ENCODE measurements at regions not wholly inside any gene's neighbourhood (a gene's known extent, or its start where the extent isn't known, plus 50 kb on each side); places are given as distances from the start of the nearest gene placed in this dataset.
"Not testable (repeated sequence)": the region's sequence is repeated elsewhere in the genome, so short reads cannot be mapped to it uniquely, and the experiment has no call there.

DNA sequence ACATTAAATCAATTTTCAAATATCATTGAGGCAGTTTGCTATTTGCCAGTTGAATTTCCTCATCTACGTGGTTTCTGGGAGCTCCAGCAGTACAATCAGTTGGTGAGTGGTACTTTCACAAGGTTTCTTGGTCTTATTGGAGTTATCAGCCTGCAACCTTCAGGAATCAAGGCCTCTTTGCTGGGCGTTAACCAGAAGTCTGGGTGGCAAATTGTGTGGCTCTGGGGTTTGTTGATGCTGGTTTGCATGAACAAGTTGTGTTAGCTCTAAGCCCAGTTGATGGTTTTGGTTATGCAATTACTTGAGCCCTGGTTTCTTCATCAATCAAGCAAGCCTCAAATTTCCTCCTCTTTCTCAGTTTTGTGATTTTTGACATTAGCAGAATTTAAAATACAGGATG is 152.9 kb upstream of the ANKRD55 start:
- Histone ChIP-seq H3K27ac (ENCODE audit: low read length) (no peak overlapping the region), H3K4me1 (ENCODE audit: control insufficient read depth, insufficient read depth, low read length) (no peaks in the 10 kb centered on the region), H3K27me3 (ENCODE audit: control insufficient read depth, insufficient read depth, low read length) (no peaks in the 10 kb centered on the region), H3K36me3 (ENCODE audit: control insufficient read depth, insufficient read depth, low read length) (no peaks in the 10 kb centered on the region), H3K9me3 (ENCODE audit: control insufficient read depth, low read depth, low read length) (no peaks in the 10 kb centered on the region), H3K4me3 (ENCODE audit: low read length) (no peak overlapping the region)
- WGBS (ENCODE audit: insufficient coverage, low lambda C conversion rate), result no CpG with 5 or more reads among the region's 2 CpGs
- no peak for DNase-seq

DNA sequence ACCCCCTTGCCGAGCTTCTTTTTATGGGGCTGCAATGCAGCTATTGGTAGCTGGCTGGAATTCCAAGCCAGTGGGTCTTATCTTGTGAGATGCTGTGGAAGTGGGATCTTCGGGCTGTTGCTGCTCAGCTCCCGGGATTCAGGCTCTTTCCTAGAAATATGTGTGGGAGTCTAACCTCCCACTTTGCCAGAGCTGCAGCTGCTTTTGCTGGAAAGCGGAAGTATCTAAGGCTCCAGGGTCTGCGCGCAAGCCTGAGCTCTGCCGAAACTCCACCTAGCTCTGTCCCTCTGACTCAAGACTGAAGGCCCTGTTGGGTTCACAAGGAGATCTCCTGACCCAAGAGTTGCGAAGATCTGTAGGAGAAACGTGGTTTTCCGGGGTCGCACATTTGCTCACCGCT is 151.1 kb upstream of the ANKRD55 start:
- Histone ChIP-seq H3K4me1 (ENCODE audit: control insufficient read depth, insufficient read depth, low read length) (no peaks in the 10 kb centered on the region), H3K9me3 (ENCODE audit: control insufficient read depth, low read depth, low read length) (no peaks in the 10 kb centered on the region), H3K4me3 (ENCODE audit: low read length) (no peak overlapping the region), H3K27ac (ENCODE audit: low read length) (no peak overlapping the region), H3K36me3 (ENCODE audit: control insufficient read depth, insufficient read depth, low read length) (no peaks in the 10 kb centered on the region), H3K27me3 (ENCODE audit: control insufficient read depth, insufficient read depth, low read length) (no peaks in the 10 kb centered on the region)
- no peak for DNase-seq
- no CpG with 5 or more reads among the region's 12 CpGs for WGBS (ENCODE audit: insufficient coverage, low lambda C conversion rate)

DNA sequence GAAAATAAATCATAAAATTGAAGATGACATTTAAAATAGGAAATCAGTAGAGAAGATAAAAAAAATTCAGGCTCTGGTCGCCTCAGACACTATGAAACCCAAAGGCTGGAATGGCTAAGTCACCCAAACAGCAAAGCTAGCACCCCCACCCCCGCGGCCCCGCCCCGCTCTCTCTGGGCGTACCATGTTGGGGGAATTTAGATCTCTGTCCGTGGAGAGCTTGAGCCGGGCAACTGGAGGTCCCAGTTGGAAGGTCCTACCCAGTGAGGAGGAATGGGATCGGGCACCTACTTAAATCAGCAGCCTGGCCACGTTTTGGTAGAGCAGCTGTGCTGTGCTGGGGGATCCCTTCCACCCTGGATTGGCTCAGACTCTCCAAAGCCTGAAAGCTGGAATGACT is 150.6 kb upstream of the ANKRD55 start:
- no peak for DNase-seq
- H3K4me1 ChIP-seq (ENCODE audit: control insufficient read depth, insufficient read depth, low read length), result no peaks in the 10 kb centered on the region
- H3K27me3 ChIP-seq (ENCODE audit: control insufficient read depth, insufficient read depth, low read length), result no peaks in the 10 kb centered on the region
- no peaks in the 10 kb centered on the region for H3K9me3 ChIP-seq (ENCODE audit: control insufficient read depth, low read depth, low read length)
- no peak overlapping the region for H3K27ac ChIP-seq (ENCODE audit: low read length)
- H3K36me3 ChIP-seq (ENCODE audit: control insufficient read depth, insufficient read depth, low read length), result no peaks in the 10 kb centered on the region
- no peak overlapping the region for H3K4me3 ChIP-seq (ENCODE audit: low read length)
- whole genome bisulfite sequencing (ENCODE audit: insufficient coverage, low lambda C conversion rate), result no CpG with 5 or more reads among the region's 10 CpGs

GRCh38 chr5:56382896-56383295 is 149.8 kb upstream of the ANKRD55 start:
- Histone ChIP-seq H3K9me3 (ENCODE audit: control insufficient read depth, low read depth, low read length) (no peaks in the 10 kb centered on the region), H3K27me3 (ENCODE audit: control insufficient read depth, insufficient read depth, low read length) (no peaks in the 10 kb centered on the region), H3K4me3 (ENCODE audit: low read length) (no peak overlapping the region), H3K27ac (ENCODE audit: low read length) (no peak overlapping the region), H3K36me3 (ENCODE audit: control insufficient read depth, insufficient read depth, low read length) (no peaks in the 10 kb centered on the region), H3K4me1 (ENCODE audit: control insufficient read depth, insufficient read depth, low read length) (no peaks in the 10 kb centered on the region)
- DNase-seq, result no peak
- no CpG with 5 or more reads among the region's 1 CpG for WGBS (ENCODE audit: insufficient coverage, low lambda C conversion rate)

GRCh38 chr5:56377573-56377972 is 144.4 kb upstream of the ANKRD55 start:
- no peak for DNase-seq
- Histone ChIP-seq H3K27me3 (ENCODE audit: control insufficient read depth, insufficient read depth, low read length) (no peaks in the 10 kb centered on the region), H3K27ac (ENCODE audit: low read length) (no peak overlapping the region), H3K4me3 (ENCODE audit: low read length) (no peak overlapping the region), H3K4me1 (ENCODE audit: control insufficient read depth, insufficient read depth, low read length) (no peaks in the 10 kb centered on the region), H3K36me3 (ENCODE audit: control insufficient read depth, insufficient read depth, low read length) (no peaks in the 10 kb centered on the region), H3K9me3 (ENCODE audit: control insufficient read depth, low read depth, low read length) (peaks cover 4% of the 10 kb centered on the region)

- Histone ChIP-seq H3K4me3 (ENCODE audit: low read length) (no peak overlapping the region), H3K36me3 (ENCODE audit: control insufficient read depth, insufficient read depth, low read length) (no peaks in the 10 kb centered on the region), H3K4me1 (ENCODE audit: control insufficient read depth, insufficient read depth, low read length) (no peaks in the 10 kb centered on the region), H3K27me3 (ENCODE audit: control insufficient read depth, insufficient read depth, low read length) (no peaks in the 10 kb centered on the region), H3K27ac (ENCODE audit: low read length) (no peak overlapping the region), H3K9me3 (ENCODE audit: control insufficient read depth, low read depth, low read length) (peaks cover 9% of the 10 kb centered on the region)
- no CpG with 5 or more reads among the region's 2 CpGs for WGBS (ENCODE audit: insufficient coverage, low lambda C conversion rate)
- no peak for DNase-seq
Observed at GRCh38 chr5:56376128-56376527, 143.0 kb upstream of the ANKRD55 start.

DNA sequence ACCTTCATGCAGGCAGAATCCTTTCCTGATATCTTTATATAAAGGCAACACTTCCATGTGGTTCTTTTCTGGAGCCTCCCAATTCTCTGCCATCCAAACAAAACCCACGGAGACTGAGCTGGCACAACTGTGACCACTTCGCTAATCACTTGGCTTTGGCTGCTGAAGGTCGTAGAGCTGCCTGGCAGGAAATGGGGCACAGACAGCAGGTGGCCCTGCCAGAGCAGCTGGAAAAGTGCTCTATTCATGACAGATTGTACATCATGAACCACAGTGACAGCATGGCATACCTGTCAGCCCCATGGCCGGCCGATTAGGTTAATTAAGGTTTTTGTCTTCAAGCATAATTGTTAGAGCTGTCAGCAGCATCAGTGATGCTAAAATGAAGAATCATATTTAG is 141.9 kb upstream of the ANKRD55 start:
- WGBS (ENCODE audit: insufficient coverage, low lambda C conversion rate), result no CpG with 5 or more reads among the region's 5 CpGs
- no peaks in the 10 kb centered on the region for H3K36me3 ChIP-seq (ENCODE audit: control insufficient read depth, insufficient read depth, low read length)
- no peaks in the 10 kb centered on the region for H3K27me3 ChIP-seq (ENCODE audit: control insufficient read depth, insufficient read depth, low read length)
- no peaks in the 10 kb centered on the region for H3K4me1 ChIP-seq (ENCODE audit: control insufficient read depth, insufficient read depth, low read length)
- no peak overlapping the region for H3K4me3 ChIP-seq (ENCODE audit: low read length)
- H3K27ac ChIP-seq (ENCODE audit: low read length), result no peak overlapping the region
- peaks cover 9% of the 10 kb centered on the region for H3K9me3 ChIP-seq (ENCODE audit: control insufficient read depth, low read depth, low read length)
- no peak for DNase-seq

DNA sequence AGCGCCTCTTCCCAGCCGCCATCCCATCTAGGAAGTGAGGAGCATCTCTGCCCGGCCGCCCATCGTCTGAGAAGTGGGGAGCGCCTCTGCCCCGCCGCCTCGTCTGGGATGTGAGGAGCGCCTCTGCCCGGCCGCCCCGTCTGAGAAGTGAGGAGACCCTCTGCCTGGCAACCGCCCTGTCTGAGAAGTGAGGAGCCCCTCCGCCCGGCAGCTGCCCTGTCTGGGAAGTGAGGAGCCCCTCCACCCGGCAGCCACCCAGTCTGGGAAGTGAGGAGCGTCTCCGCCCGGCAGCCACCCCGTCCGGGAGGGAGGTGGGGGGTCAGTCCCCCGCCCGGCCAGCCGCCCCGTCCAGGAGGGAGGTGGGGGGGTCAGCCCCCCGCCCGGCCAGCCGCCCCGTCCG is 139.4 kb upstream of the ANKRD55 start:
- not testable (repeated sequence) for DNase-seq; H3K36me3 ChIP-seq (ENCODE audit: control insufficient read depth, insufficient read depth, low read length); H3K4me3 ChIP-seq (ENCODE audit: low read length); H3K9me3 ChIP-seq (ENCODE audit: control insufficient read depth, low read depth, low read length); H3K27me3 ChIP-seq (ENCODE audit: control insufficient read depth, insufficient read depth, low read length); H3K27ac ChIP-seq (ENCODE audit: low read length); H3K4me1 ChIP-seq (ENCODE audit: control insufficient read depth, insufficient read depth, low read length)
- WGBS (ENCODE audit: insufficient coverage, low lambda C conversion rate), result no CpG with 5 or more reads among the region's 31 CpGs

- no peak overlapping the region for H3K4me3 ChIP-seq (ENCODE audit: low read length)
- no peaks in the 10 kb centered on the region for H3K36me3 ChIP-seq (ENCODE audit: control insufficient read depth, insufficient read depth, low read length)
- WGBS (ENCODE audit: insufficient coverage, low lambda C conversion rate), result no CpG with 5 or more reads among the region's 3 CpGs
- H3K27me3 ChIP-seq (ENCODE audit: control insufficient read depth, insufficient read depth, low read length), result no peaks in the 10 kb centered on the region
- no peak for DNase-seq
- H3K4me1 ChIP-seq (ENCODE audit: control insufficient read depth, insufficient read depth, low read length), result no peaks in the 10 kb centered on the region
- no peak overlapping the region for H3K27ac ChIP-seq (ENCODE audit: low read length)
- H3K9me3 ChIP-seq (ENCODE audit: control insufficient read depth, low read depth, low read length), result peaks cover 5% of the 10 kb centered on the region
Observed at GRCh38 chr5:56369361-56369811, 136.3 kb upstream of the ANKRD55 start.

DNA sequence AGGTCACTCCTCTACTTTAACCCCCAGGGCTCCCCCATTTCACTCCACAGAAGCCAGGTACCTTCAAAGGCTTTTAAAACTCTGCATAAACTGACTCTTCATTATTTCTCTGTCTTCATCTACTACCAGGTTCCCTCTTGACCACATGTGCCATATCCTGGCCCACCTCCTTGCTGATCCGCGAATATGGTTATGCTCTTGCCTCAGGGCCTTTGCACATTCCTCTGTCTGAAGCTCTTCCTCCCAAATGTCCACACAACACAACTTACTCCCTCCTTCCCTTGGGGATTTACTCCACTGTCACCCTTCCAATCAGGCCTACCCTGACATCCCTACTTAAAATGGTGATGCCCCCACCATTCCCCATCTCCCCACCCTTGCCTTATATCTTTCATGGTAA is 134.6 kb upstream of the ANKRD55 start:
- 100% methylated on average over 2 of the region's 2 CpGs for WGBS (ENCODE audit: insufficient coverage, low lambda C conversion rate)
- no peak for DNase-seq
- Histone ChIP-seq H3K4me1 (ENCODE audit: control insufficient read depth, insufficient read depth, low read length) (no peaks in the 10 kb centered on the region), H3K9me3 (ENCODE audit: control insufficient read depth, low read depth, low read length) (peaks cover 5% of the 10 kb centered on the region), H3K27me3 (ENCODE audit: control insufficient read depth, insufficient read depth, low read length) (no peaks in the 10 kb centered on the region), H3K4me3 (ENCODE audit: low read length) (no peak overlapping the region), H3K27ac (ENCODE audit: low read length) (no peak overlapping the region), H3K36me3 (ENCODE audit: control insufficient read depth, insufficient read depth, low read length) (no peaks in the 10 kb centered on the region)

- no CpG with 5 or more reads among the region's 1 CpG for WGBS (ENCODE audit: insufficient coverage, low lambda C conversion rate)
- H3K4me3 ChIP-seq (ENCODE audit: low read length), result no peak overlapping the region
- no peak for DNase-seq
Observed at GRCh38 chr5:56366986-56367385, 133.9 kb upstream of the ANKRD55 start.

More at GRCh38 chr5:56366986-56367385, 133.9 kb upstream of the ANKRD55 start:
- no peaks in the 10 kb centered on the region for H3K4me1 ChIP-seq (ENCODE audit: control insufficient read depth, insufficient read depth, low read length)
- H3K27me3 ChIP-seq (ENCODE audit: control insufficient read depth, insufficient read depth, low read length), result no peaks in the 10 kb centered on the region
- H3K27ac ChIP-seq (ENCODE audit: low read length), result no peak overlapping the region
- H3K36me3 ChIP-seq (ENCODE audit: control insufficient read depth, insufficient read depth, low read length), result no peaks in the 10 kb centered on the region
- H3K9me3 ChIP-seq (ENCODE audit: control insufficient read depth, low read depth, low read length), result peaks cover 5% of the 10 kb centered on the region
